ENCODE measurements at regions not wholly inside any gene's neighbourhood (a gene's known extent, or its start where the extent isn't known, plus 50 kb on each side); places are given as distances from the start of the nearest gene placed in this dataset.

GRCh38 chr12:63292471-63293221, 141.6 kb upstream of the AVPR1A start:
- no peak for ATAC-seq (ENCODE audit: low read depth)
- Histone ChIP-seq H3K4me1 (ENCODE audit: insufficient read depth, poor library complexity, severe bottlenecking) (peaks cover 8% of the 10 kb centered on the region), H3K36me3 (ENCODE audit: low read depth) (no peaks in the 10 kb centered on the region), H3K27me3 (ENCODE audit: insufficient read depth, poor library complexity, severe bottlenecking) (no peaks in the 10 kb centered on the region), H3K4me3 (ENCODE audit: severe bottlenecking) (no peak overlapping the region), H3K9me3 (ENCODE audit: severe bottlenecking) (no peaks in the 10 kb centered on the region), H3K27ac (ENCODE audit: poor library complexity, severe bottlenecking) (no peak overlapping the region)
- TF ChIP-seq CTCF (IDR thresholded peaks at IDR 0.05; ENCODE audit: poor library complexity, severe bottlenecking): no peak
- DNase-seq (ENCODE audit: low spot score): no peak

GRCh38 chr12:63276537-63277365, 125.8 kb upstream of the AVPR1A start:
- H3K4me3 ChIP-seq (ENCODE audit: severe bottlenecking): no peak overlapping the region

GRCh38 chr12:63266988-63267387, 116.0 kb upstream of the AVPR1A start:
- DNase-seq (ENCODE audit: low spot score): no peak
- Histone ChIP-seq H3K4me3 (ENCODE audit: severe bottlenecking) (no peak overlapping the region), H3K27ac (ENCODE audit: poor library complexity, severe bottlenecking) (no peak overlapping the region), H3K27me3 (ENCODE audit: insufficient read depth, poor library complexity, severe bottlenecking) (peaks cover 11% of the 10 kb centered on the region), H3K4me1 (ENCODE audit: insufficient read depth, poor library complexity, severe bottlenecking) (no peaks in the 10 kb centered on the region), H3K36me3 (ENCODE audit: low read depth) (no peaks in the 10 kb centered on the region), H3K9me3 (ENCODE audit: severe bottlenecking) (no peaks in the 10 kb centered on the region)
- TF ChIP-seq CTCF (IDR thresholded peaks at IDR 0.05; ENCODE audit: poor library complexity, severe bottlenecking): no peak
- ATAC-seq (ENCODE audit: low read depth): no peak

More at GRCh38 chr12:63276537-63277365, 125.8 kb upstream of the AVPR1A start:
- peak; percentile 78 for TF ChIP-seq CTCF (IDR thresholded peaks at IDR 0.05; ENCODE audit: poor library complexity, severe bottlenecking)
- Histone ChIP-seq H3K27me3 (ENCODE audit: insufficient read depth, poor library complexity, severe bottlenecking) (peaks cover 13% of the 10 kb centered on the region), H3K9me3 (ENCODE audit: severe bottlenecking) (no peaks in the 10 kb centered on the region), H3K36me3 (ENCODE audit: low read depth) (no peaks in the 10 kb centered on the region), H3K27ac (ENCODE audit: poor library complexity, severe bottlenecking) (no peak overlapping the region), H3K4me1 (ENCODE audit: insufficient read depth, poor library complexity, severe bottlenecking) (no peaks in the 10 kb centered on the region)
- DNase-seq (ENCODE audit: low spot score) (no peak), ATAC-seq (ENCODE audit: low read depth) (peak; percentile 71; the same call in 2 of the 3 replicates)

- ATAC-seq (ENCODE audit: low read depth) (no peak), DNase-seq (ENCODE audit: low spot score) (no peak)
- Histone ChIP-seq H3K27me3 (ENCODE audit: insufficient read depth, poor library complexity, severe bottlenecking) (peaks cover 23% of the 10 kb centered on the region), H3K27ac (ENCODE audit: poor library complexity, severe bottlenecking) (no peak overlapping the region), H3K9me3 (ENCODE audit: severe bottlenecking) (no peaks in the 10 kb centered on the region), H3K36me3 (ENCODE audit: low read depth) (no peaks in the 10 kb centered on the region), H3K4me1 (ENCODE audit: insufficient read depth, poor library complexity, severe bottlenecking) (no peaks in the 10 kb centered on the region), H3K4me3 (ENCODE audit: severe bottlenecking) (no peak overlapping the region)
- TF ChIP-seq CTCF (IDR thresholded peaks at IDR 0.05; ENCODE audit: poor library complexity, severe bottlenecking): no peak
Observed at GRCh38 chr12:63264629-63265028, 113.6 kb upstream of the AVPR1A start.

Data from RWPE2 (cell line).